ENCODE measurements at regions not wholly inside any gene's neighbourhood (a gene's known extent, or its start where the extent isn't known, plus 50 kb on each side); places are given as distances from the start of the nearest gene placed in this dataset.

DNA sequence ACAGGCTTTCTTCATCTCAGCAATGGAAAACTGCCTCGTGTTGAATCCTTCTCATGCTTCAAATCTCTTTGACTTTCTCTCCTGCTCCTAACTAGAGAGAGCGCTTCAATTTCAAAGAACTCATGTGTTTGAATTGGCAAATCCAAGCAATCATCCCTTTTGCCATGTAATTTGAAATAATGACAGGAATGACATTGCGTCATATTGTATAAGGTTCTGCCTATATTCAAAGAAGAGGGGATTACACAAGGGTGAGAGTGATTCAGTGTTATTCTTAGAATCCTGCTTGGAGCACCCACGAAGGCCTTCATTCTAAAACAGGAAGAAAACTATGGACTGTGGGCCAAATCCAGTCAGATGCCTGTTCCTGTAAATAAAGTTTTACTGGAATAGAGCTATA, 720.6 kb downstream of the JRKL start:
- Histone ChIP-seq H4K5ac (ENCODE audit: insufficient read length, low read depth, low read length) (no peak overlapping the region), H3K23ac (ENCODE audit: insufficient read length, low read depth, low read length) (no peak overlapping the region), H2BK5ac (ENCODE audit: insufficient read length, low read length) (no peak overlapping the region), H4K20me1 (ENCODE audit: control insufficient read depth, insufficient read depth, insufficient read length) (no peaks in the 10 kb centered on the region), H3K56ac (ENCODE audit: insufficient read length, low read depth, low read length) (no peak overlapping the region), H3K27ac (ENCODE audit: insufficient read length, low read depth, low read length) (no peak overlapping the region), H3K9ac (ENCODE audit: extremely low read depth, insufficient read length, low read length) (no peak overlapping the region), H2AFZ (ENCODE audit: low read length) (no peak overlapping the region), H3K18ac (ENCODE audit: insufficient read length, low read depth, low read length) (no peak overlapping the region), H3K4me1 (ENCODE audit: insufficient read depth, low read length) (no peaks in the 10 kb centered on the region), H2BK20ac (ENCODE audit: low read depth, low read length, poor library complexity, severe bottlenecking) (no peak overlapping the region), H2AK5ac (ENCODE audit: insufficient read length, low read length) (no peak overlapping the region), H3K79me2 (ENCODE audit: insufficient read depth, low read length) (no peaks in the 10 kb centered on the region), H3K79me1 (ENCODE audit: insufficient read depth, low read depth, low read length, poor library complexity, severe bottlenecking) (no peaks in the 10 kb centered on the region), H3K9me3 (ENCODE audit: control insufficient read depth, low read depth, low read length) (no peaks in the 10 kb centered on the region), H2BK15ac (ENCODE audit: low read depth, low read length) (no peak overlapping the region), H3K27me3 (ENCODE audit: insufficient read depth, low read length) (no peaks in the 10 kb centered on the region), H3K4ac (ENCODE audit: low read depth, low read length) (no peak overlapping the region), H2BK120ac (ENCODE audit: low read depth, low read length, poor library complexity, severe bottlenecking) (no peak overlapping the region), H3T11ph (ENCODE audit: low read length) (no peak overlapping the region), H4K8ac (replicated peaks; ENCODE audit: insufficient read length, low read depth, low read length) (no peak overlapping the region), H2BK12ac (ENCODE audit: insufficient read length, low read depth, low read length) (no peak overlapping the region), H3K4me2 (ENCODE audit: insufficient read depth, insufficient read length, low read length) (no peak overlapping the region), H3K14ac (ENCODE audit: insufficient read depth, low read length) (no peak overlapping the region), H3K23me2 (ENCODE audit: insufficient read length, low read depth, low read length, poor library complexity, severe bottlenecking) (no peaks in the 10 kb centered on the region), H4K91ac (ENCODE audit: insufficient read length, low read depth, low read length) (no peak overlapping the region)
- Mint-ChIP-seq H3K4me1 (no peaks in the 10 kb centered on the region), H3K27me3 (ENCODE audit: low read depth) (no peaks in the 10 kb centered on the region), H3K36me3 (ENCODE audit: insufficient read depth in 1 of 3, low read depth in 3 of 3) (no peaks in the 10 kb centered on the region), H3K9me3 (no peaks in the 10 kb centered on the region), H3K4me3 (no peak overlapping the region), H3K27ac (no peak overlapping the region)
- DNase-seq: no peak
- TF ChIP-seq, protein P1, sequence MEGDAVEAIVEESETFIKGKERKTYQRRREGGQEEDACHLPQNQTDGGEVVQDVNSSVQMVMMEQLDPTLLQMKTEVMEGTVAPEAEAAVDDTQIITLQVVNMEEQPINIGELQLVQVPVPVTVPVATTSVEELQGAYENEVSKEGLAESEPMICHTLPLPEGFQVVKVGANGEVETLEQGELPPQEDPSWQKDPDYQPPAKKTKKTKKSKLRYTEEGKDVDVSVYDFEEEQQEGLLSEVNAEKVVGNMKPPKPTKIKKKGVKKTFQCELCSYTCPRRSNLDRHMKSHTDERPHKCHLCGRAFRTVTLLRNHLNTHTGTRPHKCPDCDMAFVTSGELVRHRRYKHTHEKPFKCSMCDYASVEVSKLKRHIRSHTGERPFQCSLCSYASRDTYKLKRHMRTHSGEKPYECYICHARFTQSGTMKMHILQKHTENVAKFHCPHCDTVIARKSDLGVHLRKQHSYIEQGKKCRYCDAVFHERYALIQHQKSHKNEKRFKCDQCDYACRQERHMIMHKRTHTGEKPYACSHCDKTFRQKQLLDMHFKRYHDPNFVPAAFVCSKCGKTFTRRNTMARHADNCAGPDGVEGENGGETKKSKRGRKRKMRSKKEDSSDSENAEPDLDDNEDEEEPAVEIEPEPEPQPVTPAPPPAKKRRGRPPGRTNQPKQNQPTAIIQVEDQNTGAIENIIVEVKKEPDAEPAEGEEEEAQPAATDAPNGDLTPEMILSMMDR (conservative IDR thresholded peaks at IDR 0.05): no peak
- no CpG with 5 or more reads among the region's 4 CpGs for WGBS (ENCODE audit: extremely low coverage, insufficient read length, low lambda C conversion rate)
